Astrocyte of the spinal cord (primary cell): ENCODE measurements at regions not wholly inside any gene's neighbourhood (a gene's known extent, or its start where the extent isn't known, plus 50 kb on each side); places are given as distances from the start of the nearest gene placed in this dataset.

Experiments used
- DNase-seq: peaks from one replicate; pipeline ENCODE4 v3.0.0; 2011; ENCODE audit warnings: low read depth, low spot score
- H3K4me3 ChIP-seq: 2 replicates; pipeline ENCODE4 v1.5.1; 2011; ENCODE audit warnings: low read depth, mild to moderate bottlenecking, low read length, moderate library complexity
- in situ Hi-C: cut with HindIII; loops from 2 replicates; pipeline ENCODE4 v1.10.0; 2017; ENCODE audit warnings: low sequenced_read_pairs
- TF ChIP-seq, protein P1 (sequence below): IDR thresholded peaks from 2 replicates; pipeline ENCODE4 v1.5.1; 2012; ENCODE audit warnings: low read depth, mild to moderate bottlenecking, low read length, inconsistent platforms

DNA sequence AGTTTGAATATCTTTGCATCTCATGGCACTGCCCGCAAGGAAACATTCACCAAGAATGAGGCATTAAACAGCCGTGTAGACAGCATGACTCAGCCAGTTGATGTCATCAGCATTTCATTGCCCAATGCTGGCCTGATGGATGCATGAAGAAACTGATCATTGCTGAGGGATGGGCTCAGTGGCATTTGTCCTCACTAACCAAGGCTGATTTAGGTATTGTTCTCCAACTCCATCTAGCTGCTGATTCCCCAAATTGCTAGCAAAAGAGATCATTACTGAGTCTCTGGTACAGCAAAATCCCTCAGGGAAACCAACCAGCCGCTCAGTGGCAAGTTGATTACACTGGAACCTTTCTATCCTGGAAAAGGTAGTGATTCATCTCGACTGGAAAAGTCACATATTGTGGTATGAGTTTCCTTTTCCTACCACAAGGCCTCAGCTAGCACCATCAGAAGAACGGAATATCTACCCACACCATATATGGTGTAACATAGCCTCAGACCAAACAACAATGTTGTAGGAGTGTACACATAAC is 186.5 kb upstream of the GAP43 start:
- TF ChIP-seq, protein P1, sequence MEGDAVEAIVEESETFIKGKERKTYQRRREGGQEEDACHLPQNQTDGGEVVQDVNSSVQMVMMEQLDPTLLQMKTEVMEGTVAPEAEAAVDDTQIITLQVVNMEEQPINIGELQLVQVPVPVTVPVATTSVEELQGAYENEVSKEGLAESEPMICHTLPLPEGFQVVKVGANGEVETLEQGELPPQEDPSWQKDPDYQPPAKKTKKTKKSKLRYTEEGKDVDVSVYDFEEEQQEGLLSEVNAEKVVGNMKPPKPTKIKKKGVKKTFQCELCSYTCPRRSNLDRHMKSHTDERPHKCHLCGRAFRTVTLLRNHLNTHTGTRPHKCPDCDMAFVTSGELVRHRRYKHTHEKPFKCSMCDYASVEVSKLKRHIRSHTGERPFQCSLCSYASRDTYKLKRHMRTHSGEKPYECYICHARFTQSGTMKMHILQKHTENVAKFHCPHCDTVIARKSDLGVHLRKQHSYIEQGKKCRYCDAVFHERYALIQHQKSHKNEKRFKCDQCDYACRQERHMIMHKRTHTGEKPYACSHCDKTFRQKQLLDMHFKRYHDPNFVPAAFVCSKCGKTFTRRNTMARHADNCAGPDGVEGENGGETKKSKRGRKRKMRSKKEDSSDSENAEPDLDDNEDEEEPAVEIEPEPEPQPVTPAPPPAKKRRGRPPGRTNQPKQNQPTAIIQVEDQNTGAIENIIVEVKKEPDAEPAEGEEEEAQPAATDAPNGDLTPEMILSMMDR = peak; percentile 54
- in situ Hi-C loops = no loop called here
- no peak overlapping the region for H3K4me3 ChIP-seq
- peak; percentile 93 for DNase-seq

DNA sequence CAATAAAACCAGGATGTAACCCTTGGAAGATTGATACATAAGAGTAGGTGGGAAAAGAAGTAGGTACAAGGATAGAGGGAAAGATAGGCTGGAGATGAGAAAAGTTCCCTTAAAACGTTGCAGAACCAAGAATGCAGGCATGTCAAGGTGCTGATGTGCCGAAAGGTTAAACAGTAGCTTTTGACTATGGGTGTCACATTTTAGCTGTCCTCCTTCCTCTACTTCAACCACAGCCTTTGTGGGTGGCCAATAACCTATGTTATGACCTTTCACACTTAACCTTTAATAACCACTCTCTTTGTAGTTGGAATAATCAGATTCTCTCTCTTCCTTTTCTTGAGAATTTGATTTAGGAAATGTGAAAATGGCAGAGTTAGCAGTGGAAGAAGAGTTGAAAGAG is 184.5 kb upstream of the GAP43 start:
- DNase-seq = no peak
- in situ Hi-C loops = no loop called here
- TF ChIP-seq, protein P1 = no peak
- H3K4me3 ChIP-seq = no peak overlapping the region

DNA sequence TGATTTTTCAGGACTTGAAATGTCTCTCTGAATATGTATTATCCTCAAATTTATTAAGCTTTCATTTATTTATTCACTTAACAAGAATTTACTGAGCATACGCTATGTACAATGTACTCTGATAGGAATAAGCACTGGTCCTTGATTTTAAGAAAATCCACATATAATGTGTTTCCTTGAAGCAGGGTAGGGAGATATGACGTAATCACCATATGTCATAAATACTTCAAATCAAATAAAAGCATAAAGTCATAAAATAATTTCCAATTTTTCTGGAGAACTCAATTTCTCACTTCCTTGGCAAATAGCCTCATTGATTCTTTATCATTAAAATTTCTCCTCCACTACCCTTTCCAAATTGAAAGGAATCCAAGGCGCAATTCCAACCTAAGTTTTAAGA is 177.8 kb upstream of the GAP43 start:
- TF ChIP-seq, protein P1 = no peak
- no peak overlapping the region for H3K4me3 ChIP-seq
- in situ Hi-C loops = no loop called here
- no peak for DNase-seq

DNA sequence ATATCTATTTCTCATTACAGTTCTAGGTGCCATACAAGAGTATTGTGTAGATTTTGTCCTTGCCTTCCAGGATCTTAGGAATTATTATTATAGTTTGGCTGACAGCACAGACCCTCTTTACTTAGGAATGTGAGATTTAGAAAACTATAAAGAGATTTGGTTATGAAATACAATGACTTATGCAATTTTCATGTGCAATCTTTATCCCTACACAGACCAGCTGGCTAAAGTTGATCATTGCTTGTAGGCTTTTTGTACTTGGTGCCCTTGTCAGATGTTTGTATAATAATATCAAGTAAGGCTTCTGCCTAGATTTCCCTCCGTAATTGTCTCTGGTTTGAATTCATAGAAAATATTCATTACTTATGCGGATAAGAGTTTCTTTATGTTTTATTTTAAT is 174.5 kb upstream of the GAP43 start:
- TF ChIP-seq, protein P1 = no peak
- DNase-seq = no peak
- H3K4me3 ChIP-seq = no peak overlapping the region
- in situ Hi-C loops = no loop called here

DNA sequence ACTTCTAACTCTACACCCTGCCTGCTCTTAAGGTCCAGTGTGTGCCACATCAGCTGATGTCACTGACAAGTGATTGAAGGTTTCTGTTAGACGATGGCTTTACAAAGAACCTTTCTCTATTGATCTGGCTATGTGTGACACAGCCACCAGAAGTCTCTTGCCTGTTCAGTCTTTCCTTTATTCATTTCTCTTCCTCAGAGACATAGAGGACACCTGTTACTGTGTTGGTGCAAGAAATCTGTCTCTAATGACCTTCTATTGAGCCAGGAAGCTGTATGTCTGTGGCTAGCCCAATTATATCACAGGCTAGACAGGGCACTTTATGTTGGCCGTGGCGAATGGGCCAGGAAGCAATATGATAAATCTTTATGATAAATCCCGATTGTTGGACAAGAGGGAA is 173.3 kb upstream of the GAP43 start:
- in situ Hi-C loops = no loop called here
- H3K4me3 ChIP-seq = no peak overlapping the region
- TF ChIP-seq, protein P1 = no peak
- no peak for DNase-seq

DNA sequence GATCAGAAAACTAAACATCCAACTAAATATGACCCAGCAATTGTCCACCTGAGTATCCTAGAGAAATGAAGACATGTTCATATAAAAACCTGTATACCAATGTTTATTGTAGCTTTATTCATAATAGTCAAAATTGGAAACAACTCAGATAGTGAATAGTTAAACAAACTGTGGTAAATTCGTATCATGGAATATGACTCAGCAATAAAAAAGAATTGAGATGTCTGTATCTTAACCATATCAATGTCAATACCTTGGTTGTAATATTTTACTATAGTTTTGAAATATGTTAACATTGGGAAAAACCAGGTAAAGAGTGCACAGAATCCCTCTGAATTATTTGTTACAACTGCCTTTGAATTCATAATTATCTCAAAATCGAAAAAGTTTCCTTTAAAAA is 159.3 kb upstream of the GAP43 start:
- no peak for DNase-seq
- TF ChIP-seq, protein P1 = no peak
- no peak overlapping the region for H3K4me3 ChIP-seq
- in situ Hi-C loops = no loop called here

DNA sequence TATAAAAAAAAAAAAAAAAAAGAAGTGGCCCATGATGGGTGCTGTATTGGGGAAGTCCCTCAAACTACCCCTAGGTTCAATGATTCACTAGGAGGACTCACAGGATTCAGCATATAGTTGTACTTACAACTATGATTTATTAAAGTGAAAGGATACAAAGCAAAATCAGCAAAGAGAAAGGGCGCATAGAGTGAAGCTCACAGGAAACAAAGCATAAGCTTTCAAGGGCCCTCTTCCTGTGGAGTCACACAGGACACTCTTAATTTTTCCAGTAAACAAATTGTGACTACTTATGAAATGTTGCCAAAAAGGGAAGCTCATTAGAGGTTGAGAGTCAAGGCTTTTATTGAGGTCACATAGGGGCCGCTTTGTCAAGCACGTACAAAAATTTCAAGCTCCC is 153.7 kb upstream of the GAP43 start:
- no peak for DNase-seq
- in situ Hi-C loops = no loop called here
- H3K4me3 ChIP-seq = no peak overlapping the region
- TF ChIP-seq, protein P1 = no peak
